ENCODE measurements at regions not wholly inside any gene's neighbourhood (a gene's known extent, or its start where the extent isn't known, plus 50 kb on each side); places are given as distances from the start of the nearest gene placed in this dataset.

- Histone ChIP-seq H3K4me2 (ENCODE audit: low read length) (no peak overlapping the region), H3K4me3 (ENCODE audit: low read length) (no peak overlapping the region), H3K36me3 (ENCODE audit: insufficient read depth, low read length) (no peaks in the 10 kb centered on the region), H3K27me3 (ENCODE audit: control insufficient read depth, insufficient read depth, low read length) (peaks cover 19% of the 10 kb centered on the region), H3K9ac (ENCODE audit: low read depth, low read length) (no peak overlapping the region), H3K9me3 (replicated peaks; ENCODE audit: low read length) (no peaks in the 10 kb centered on the region), H3K4me1 (ENCODE audit: control insufficient read depth, insufficient read depth, low read length) (no peaks in the 10 kb centered on the region)
These were observed 113.7 kb upstream of the COPS8 start for GRCh38 chr2:236971919-236972381.

GRCh38 chr2:236972491-236973342 lies 113.0 kb upstream of the COPS8 start:
- Histone ChIP-seq H3K9me3 (replicated peaks; ENCODE audit: low read length) (no peaks in the 10 kb centered on the region), H3K36me3 (ENCODE audit: insufficient read depth, low read length) (no peaks in the 10 kb centered on the region), H3K4me2 (ENCODE audit: low read length) (no peak overlapping the region), H3K4me1 (ENCODE audit: control insufficient read depth, insufficient read depth, low read length) (no peaks in the 10 kb centered on the region), H3K27me3 (ENCODE audit: control insufficient read depth, insufficient read depth, low read length) (peaks cover 20% of the 10 kb centered on the region), H3K4me3 (ENCODE audit: low read length) (no peak overlapping the region), H3K9ac (ENCODE audit: low read depth, low read length) (no peak overlapping the region)

GRCh38 chr2:236973343-236973980 lies 112.2 kb upstream of the COPS8 start:
- H3K4me3 ChIP-seq (ENCODE audit: low read length), result no peak overlapping the region
- H3K4me2 ChIP-seq (ENCODE audit: low read length), result no peak overlapping the region
- H3K9me3 ChIP-seq (replicated peaks; ENCODE audit: low read length), result no peaks in the 10 kb centered on the region
- no peaks in the 10 kb centered on the region for H3K36me3 ChIP-seq (ENCODE audit: insufficient read depth, low read length)
- peaks cover 24% of the 10 kb centered on the region for H3K27me3 ChIP-seq (ENCODE audit: control insufficient read depth, insufficient read depth, low read length)
- H3K9ac ChIP-seq (ENCODE audit: low read depth, low read length), result no peak overlapping the region
- no peaks in the 10 kb centered on the region for H3K4me1 ChIP-seq (ENCODE audit: control insufficient read depth, insufficient read depth, low read length)

DNA sequence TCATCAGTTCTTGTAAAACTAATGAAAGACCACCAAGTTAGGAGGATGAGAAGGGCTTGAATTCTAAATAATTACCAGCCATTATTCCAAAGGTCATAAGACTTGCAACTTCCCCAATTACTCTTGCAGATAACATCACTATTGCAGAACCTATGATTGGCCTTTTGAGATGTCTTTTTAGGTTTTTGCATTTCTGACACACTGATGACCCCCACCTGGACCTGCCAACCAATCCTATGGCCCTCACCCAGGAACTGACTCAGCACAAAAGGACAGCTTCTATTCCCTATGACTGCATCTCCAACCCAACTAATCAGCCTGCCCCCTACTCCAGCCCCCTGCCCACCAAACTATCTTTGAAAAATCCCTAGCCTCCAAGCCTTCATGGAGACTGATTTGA lies 111.5 kb upstream of the COPS8 start:
- Histone ChIP-seq H3K4me2 (ENCODE audit: low read length) (no peak overlapping the region), H3K4me1 (ENCODE audit: control insufficient read depth, insufficient read depth, low read length) (no peaks in the 10 kb centered on the region), H3K9me3 (replicated peaks; ENCODE audit: low read length) (no peaks in the 10 kb centered on the region), H3K36me3 (ENCODE audit: insufficient read depth, low read length) (no peaks in the 10 kb centered on the region), H3K27me3 (ENCODE audit: control insufficient read depth, insufficient read depth, low read length) (peaks cover 24% of the 10 kb centered on the region), H3K4me3 (ENCODE audit: low read length) (no peak overlapping the region), H3K9ac (ENCODE audit: low read depth, low read length) (no peak overlapping the region)

DNA sequence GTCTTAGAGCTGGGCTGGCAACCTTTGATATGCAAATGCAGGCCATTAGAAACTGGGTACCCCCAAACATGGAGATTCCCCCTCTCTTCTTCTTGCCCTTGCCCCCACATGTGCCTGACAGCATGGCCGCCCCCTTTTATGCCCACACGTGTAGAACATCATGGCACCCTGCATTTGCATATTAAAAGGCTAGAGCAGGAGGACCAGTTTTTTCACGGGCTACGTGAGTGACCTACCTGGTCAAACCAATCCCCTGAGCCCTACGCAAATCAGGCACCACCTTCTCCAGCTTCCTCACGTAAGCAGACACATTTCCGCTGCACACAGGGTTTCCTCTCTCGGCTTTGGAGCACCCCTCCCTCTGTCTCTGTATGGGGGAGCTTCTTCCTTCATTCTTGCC lies 110.9 kb upstream of the COPS8 start:
- Histone ChIP-seq H3K4me2 (ENCODE audit: low read length) (no peak overlapping the region), H3K4me1 (ENCODE audit: control insufficient read depth, insufficient read depth, low read length) (no peaks in the 10 kb centered on the region), H3K4me3 (ENCODE audit: low read length) (no peak overlapping the region), H3K9ac (ENCODE audit: low read depth, low read length) (no peak overlapping the region), H3K9me3 (replicated peaks; ENCODE audit: low read length) (no peaks in the 10 kb centered on the region), H3K36me3 (ENCODE audit: insufficient read depth, low read length) (no peaks in the 10 kb centered on the region), H3K27me3 (ENCODE audit: control insufficient read depth, insufficient read depth, low read length) (peaks cover 24% of the 10 kb centered on the region)

GRCh38 chr2:236975766-236976165 lies 109.9 kb upstream of the COPS8 start:
- H3K4me3 ChIP-seq (ENCODE audit: low read length), result no peak overlapping the region
- H3K36me3 ChIP-seq (ENCODE audit: insufficient read depth, low read length), result no peaks in the 10 kb centered on the region
- no peak overlapping the region for H3K4me2 ChIP-seq (ENCODE audit: low read length)
- no peaks in the 10 kb centered on the region for H3K9me3 ChIP-seq (replicated peaks; ENCODE audit: low read length)
- H3K27me3 ChIP-seq (ENCODE audit: control insufficient read depth, insufficient read depth, low read length), result peaks cover 29% of the 10 kb centered on the region
- no peak overlapping the region for H3K9ac ChIP-seq (ENCODE audit: low read depth, low read length)
- H3K4me1 ChIP-seq (ENCODE audit: control insufficient read depth, insufficient read depth, low read length), result no peaks in the 10 kb centered on the region

DNA sequence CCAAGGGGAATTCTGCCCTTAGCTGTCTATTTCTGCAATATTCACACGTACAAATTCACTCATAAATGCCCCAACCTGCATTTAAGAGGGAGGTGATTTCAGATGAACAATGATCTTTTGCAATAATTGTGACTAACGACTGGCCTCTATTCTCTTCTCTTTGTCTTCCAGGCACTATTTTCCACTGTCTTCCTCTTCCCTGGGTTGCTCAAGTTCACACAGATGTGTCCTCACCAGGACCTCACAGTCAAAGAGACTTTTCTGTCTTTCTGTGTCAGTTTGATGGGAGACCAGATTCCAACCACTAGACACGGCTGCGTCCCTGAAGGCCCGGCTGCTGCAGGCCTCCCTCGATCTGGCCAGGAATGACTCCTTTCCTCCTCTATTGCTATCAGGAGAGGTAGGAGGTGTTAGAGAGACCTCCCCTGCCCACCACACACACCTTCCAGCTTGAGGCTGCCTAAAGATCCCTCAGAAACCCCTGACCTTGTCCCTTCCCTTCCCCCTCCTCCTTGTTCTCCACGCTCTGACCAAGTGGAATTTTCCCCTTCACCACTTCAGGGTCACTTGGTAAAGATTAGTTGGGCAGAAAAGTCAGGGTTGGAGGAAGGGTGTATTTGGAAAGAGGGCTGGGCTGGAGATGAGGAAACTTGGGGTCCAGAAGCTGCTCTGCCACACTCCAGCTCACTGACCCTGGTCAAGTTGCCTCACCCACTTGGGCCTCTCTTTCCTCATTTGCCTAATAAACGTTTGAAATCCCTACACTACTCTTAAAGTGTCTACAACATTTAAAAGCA lies 109.2 kb upstream of the COPS8 start:
- H3K9me3 ChIP-seq (replicated peaks; ENCODE audit: low read length), result no peaks in the 10 kb centered on the region
- no peak overlapping the region for H3K4me2 ChIP-seq (ENCODE audit: low read length)
- H3K27me3 ChIP-seq (ENCODE audit: control insufficient read depth, insufficient read depth, low read length), result peaks cover 32% of the 10 kb centered on the region
- H3K4me1 ChIP-seq (ENCODE audit: control insufficient read depth, insufficient read depth, low read length), result no peaks in the 10 kb centered on the region
- H3K36me3 ChIP-seq (ENCODE audit: insufficient read depth, low read length), result no peaks in the 10 kb centered on the region
- H3K9ac ChIP-seq (ENCODE audit: low read depth, low read length), result no peak overlapping the region
- H3K4me3 ChIP-seq (ENCODE audit: low read length), result no peak overlapping the region

DNA sequence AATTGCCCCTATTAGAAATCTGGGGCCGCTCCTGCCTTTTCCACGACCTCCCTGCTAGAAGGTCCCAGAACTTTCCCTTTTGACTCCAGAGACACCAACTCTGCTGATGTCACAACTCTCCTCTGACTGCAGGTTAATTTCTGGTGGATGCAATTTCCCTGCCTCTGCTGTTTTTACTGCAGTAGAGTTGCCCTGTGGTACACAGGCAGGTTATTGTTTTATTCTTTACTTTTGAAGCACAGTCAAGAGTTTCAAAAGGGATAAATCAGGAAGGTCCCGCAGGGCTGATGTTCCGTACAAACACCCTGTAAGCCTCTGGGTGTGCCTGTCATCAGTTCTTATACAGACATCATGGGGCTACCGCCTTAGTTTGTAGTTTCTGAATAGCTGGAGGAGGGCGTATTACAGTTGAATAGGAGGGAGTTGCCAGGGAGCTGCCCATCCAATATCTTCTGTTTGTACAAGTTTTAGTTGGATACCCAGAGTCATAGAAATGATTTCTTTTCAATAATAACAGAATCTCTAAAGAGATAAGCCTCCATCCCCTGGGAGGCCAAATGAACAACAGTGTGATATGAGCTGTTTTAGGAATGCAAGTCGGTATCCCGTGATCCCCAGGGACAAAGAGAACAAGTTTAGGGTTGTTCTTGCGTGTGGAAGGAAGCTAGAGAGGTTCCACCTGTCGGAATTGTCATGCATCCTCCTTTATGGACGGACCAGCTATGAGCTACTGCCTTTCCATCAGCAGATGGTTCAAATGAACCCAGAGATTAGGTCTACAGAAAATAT lies 108.4 kb upstream of the COPS8 start:
- Histone ChIP-seq H3K9ac (ENCODE audit: low read depth, low read length) (no peak overlapping the region), H3K4me1 (ENCODE audit: control insufficient read depth, insufficient read depth, low read length) (no peaks in the 10 kb centered on the region)

DNA sequence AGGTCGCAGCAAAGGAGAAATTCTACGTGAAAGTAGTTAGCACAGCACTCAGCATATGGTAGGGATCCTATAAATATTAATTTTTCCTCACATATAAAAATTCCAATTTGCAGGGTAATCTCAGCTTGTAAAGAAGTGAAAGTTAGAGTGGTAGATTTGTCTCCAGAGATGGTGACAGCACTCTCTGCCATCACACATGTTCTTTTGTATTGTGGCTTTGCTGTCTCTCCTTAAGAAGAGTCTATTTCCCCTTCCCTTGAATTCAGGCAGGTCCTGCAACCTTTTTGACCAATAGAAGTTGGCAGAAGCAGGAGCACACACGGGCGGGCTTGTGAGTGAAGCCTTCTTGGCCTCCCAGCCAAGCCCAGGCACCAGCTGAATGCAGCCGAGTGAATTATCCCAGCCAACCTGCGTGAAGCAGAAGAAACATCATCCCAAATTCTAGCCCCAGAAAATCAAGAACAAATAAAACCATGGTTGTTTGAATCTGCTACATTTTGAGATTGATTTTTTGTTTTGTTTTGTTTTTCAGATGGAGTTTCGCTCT lies 107.8 kb upstream of the COPS8 start:
- Histone ChIP-seq H3K9ac (ENCODE audit: low read depth, low read length) (no peak overlapping the region), H3K36me3 (ENCODE audit: insufficient read depth, low read length) (no peaks in the 10 kb centered on the region), H3K4me1 (ENCODE audit: control insufficient read depth, insufficient read depth, low read length) (no peaks in the 10 kb centered on the region), H3K27me3 (ENCODE audit: control insufficient read depth, insufficient read depth, low read length) (peaks cover 24% of the 10 kb centered on the region), H3K4me3 (ENCODE audit: low read length) (no peak overlapping the region), H3K9me3 (replicated peaks; ENCODE audit: low read length) (no peaks in the 10 kb centered on the region), H3K4me2 (ENCODE audit: low read length) (no peak overlapping the region)

More for the DNA sequence above, 108.4 kb upstream of the COPS8 start:
- H3K4me3 ChIP-seq (ENCODE audit: low read length), result no peak overlapping the region
- H3K9me3 ChIP-seq (replicated peaks; ENCODE audit: low read length), result no peaks in the 10 kb centered on the region
- H3K4me2 ChIP-seq (ENCODE audit: low read length), result no peak overlapping the region
- H3K36me3 ChIP-seq (ENCODE audit: insufficient read depth, low read length), result no peaks in the 10 kb centered on the region
- H3K27me3 ChIP-seq (ENCODE audit: control insufficient read depth, insufficient read depth, low read length), result peaks cover 27% of the 10 kb centered on the region

- H3K9ac ChIP-seq (ENCODE audit: low read depth, low read length), result no peak overlapping the region
- H3K4me3 ChIP-seq (ENCODE audit: low read length), result no peak overlapping the region
- no peak overlapping the region for H3K4me2 ChIP-seq (ENCODE audit: low read length)
- no peaks in the 10 kb centered on the region for H3K4me1 ChIP-seq (ENCODE audit: control insufficient read depth, insufficient read depth, low read length)
- peaks cover 20% of the 10 kb centered on the region for H3K27me3 ChIP-seq (ENCODE audit: control insufficient read depth, insufficient read depth, low read length)
- H3K36me3 ChIP-seq (ENCODE audit: insufficient read depth, low read length), result no peaks in the 10 kb centered on the region
- no peaks in the 10 kb centered on the region for H3K9me3 ChIP-seq (replicated peaks; ENCODE audit: low read length)
These were observed 106.0 kb upstream of the COPS8 start for GRCh38 chr2:236979664-236980063.

Data from skeletal muscle satellite cell (primary cell).